ENCODE measurements at regions not wholly inside any gene's neighbourhood (a gene's known extent, or its start where the extent isn't known, plus 50 kb on each side); places are given as distances from the start of the nearest gene placed in this dataset.

DNA sequence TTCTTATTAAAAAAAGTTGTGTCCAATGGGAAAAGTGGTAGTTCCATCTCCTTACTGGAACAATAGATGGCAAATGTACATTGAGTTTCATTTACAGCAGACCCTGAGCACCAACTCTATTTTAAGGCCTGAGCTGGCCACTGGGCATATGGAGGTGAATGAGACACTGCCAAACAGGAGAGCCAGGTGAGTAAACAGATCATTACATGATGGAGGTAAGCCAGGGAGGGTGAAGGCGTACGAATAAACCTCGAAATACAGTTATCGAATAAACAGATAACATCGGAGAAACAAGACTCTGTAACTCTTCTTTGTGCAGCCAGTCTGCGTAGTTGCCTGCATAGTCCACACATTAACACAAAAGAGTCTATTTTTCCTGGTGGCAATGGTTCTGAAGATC, 446.4 kb upstream of the KLF4 start:
- Histone ChIP-seq H3K56ac (ENCODE audit: extremely low read depth, insufficient read depth, low read length) (no peak overlapping the region), H2AK5ac (ENCODE audit: low read depth, low read length) (no peak overlapping the region), H4K5ac (ENCODE audit: low read depth, low read length) (no peak overlapping the region), H3K18ac (ENCODE audit: low read depth, low read length) (no peak overlapping the region), H3K27me3 (ENCODE audit: control insufficient read depth, insufficient read depth, low read length) (no peaks in the 10 kb centered on the region; the same call in none of the 2 replicates), H3K4me3 (ENCODE audit: insufficient read depth, low read depth, low read length) (no peak overlapping the region), H3K79me1 (ENCODE audit: low read depth in 1 of 2, low read length in 2 of 2) (no peaks in the 10 kb centered on the region), H3K27ac (ENCODE audit: insufficient read depth, low read length) (no peak overlapping the region), H3K9me3 (ENCODE audit: control insufficient read depth, insufficient read depth, low read length) (no peaks in the 10 kb centered on the region), H3K9me1 (ENCODE audit: insufficient read depth, low read length) (no peaks in the 10 kb centered on the region), H2BK5ac (ENCODE audit: low read depth, low read length, poor library complexity, severe bottlenecking) (no peak overlapping the region), H2BK120ac (ENCODE audit: low read depth, low read length) (no peak overlapping the region), H3K9ac (ENCODE audit: low read depth, low read length) (no peak overlapping the region), H4K20me1 (ENCODE audit: insufficient read depth, low read length) (no peaks in the 10 kb centered on the region), H4K8ac (ENCODE audit: low read depth in 2 of 2, low read length in 2 of 2) (no peak overlapping the region), H3K23ac (ENCODE audit: low read depth, low read length) (no peak overlapping the region), H2AK9ac (replicated peaks; ENCODE audit: low read depth, low read length, poor library complexity) (no peak overlapping the region), H2BK15ac (ENCODE audit: low read depth, low read length) (no peak overlapping the region), H3K14ac (replicated peaks; ENCODE audit: low read depth, low read length) (no peak overlapping the region), H3K4me1 (ENCODE audit: control insufficient read depth, insufficient read depth, low read length) (peaks cover 16% of the 10 kb centered on the region), H3K36me3 (ENCODE audit: control insufficient read depth, insufficient read depth, low read length) (no peaks in the 10 kb centered on the region), H3K4ac (ENCODE audit: low read depth, low read length) (no peak overlapping the region), H3K4me2 (ENCODE audit: low read depth, low read length) (no peak overlapping the region), H2BK20ac (ENCODE audit: low read depth, low read length) (no peak overlapping the region), H4K91ac (ENCODE audit: insufficient read depth, low read depth, low read length) (no peak overlapping the region), H2AFZ (replicated peaks; ENCODE audit: low read length, poor library complexity) (no peak overlapping the region)
- intact Hi-C loops (cut with micrococcal nuclease) (no loop called here), in situ Hi-C loops (cut with MboI; ENCODE audit: low sequenced_read_pairs) (no loop called here), dilution Hi-C loops (cut with HindIII; ENCODE audit: low sequenced_read_pairs, unreplicated experiment) (no loop called here)
- CTCF ChIA-PET, result no interaction called here
- ATAC-seq (ENCODE audit: low read depth) (no peak), DNase-seq (no peak)
- WGBS, 2 experiments (ENCODE audit: extremely low coverage in 2 of 2, insufficient read length in 1 of 2), result no CpG with 5 or more reads among the region's 6 CpGs
- TF ChIP-seq MXI1 (IDR thresholded peaks at IDR 0.05; ENCODE audit: borderline replicate concordance, low read depth, low read length), result no peak
- TF ChIP-seq, protein P1, sequence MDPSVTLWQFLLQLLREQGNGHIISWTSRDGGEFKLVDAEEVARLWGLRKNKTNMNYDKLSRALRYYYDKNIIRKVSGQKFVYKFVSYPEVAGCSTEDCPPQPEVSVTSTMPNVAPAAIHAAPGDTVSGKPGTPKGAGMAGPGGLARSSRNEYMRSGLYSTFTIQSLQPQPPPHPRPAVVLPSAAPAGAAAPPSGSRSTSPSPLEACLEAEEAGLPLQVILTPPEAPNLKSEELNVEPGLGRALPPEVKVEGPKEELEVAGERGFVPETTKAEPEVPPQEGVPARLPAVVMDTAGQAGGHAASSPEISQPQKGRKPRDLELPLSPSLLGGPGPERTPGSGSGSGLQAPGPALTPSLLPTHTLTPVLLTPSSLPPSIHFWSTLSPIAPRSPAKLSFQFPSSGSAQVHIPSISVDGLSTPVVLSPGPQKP (IDR thresholded peaks at IDR 0.05; ENCODE audit: borderline replicate concordance, low read depth, low read length), result no peak
- no peak for TF ChIP-seq RAD21 (IDR thresholded peaks at IDR 0.05; ENCODE audit: low read length)
- no peak for TF ChIP-seq RCOR1 (IDR thresholded peaks at IDR 0.05; ENCODE audit: insufficient replicate concordance, low read length)
- no peak for TF ChIP-seq MAFK (IDR thresholded peaks at IDR 0.05; ENCODE audit: low read depth, low read length)
- TF ChIP-seq, protein P2, sequence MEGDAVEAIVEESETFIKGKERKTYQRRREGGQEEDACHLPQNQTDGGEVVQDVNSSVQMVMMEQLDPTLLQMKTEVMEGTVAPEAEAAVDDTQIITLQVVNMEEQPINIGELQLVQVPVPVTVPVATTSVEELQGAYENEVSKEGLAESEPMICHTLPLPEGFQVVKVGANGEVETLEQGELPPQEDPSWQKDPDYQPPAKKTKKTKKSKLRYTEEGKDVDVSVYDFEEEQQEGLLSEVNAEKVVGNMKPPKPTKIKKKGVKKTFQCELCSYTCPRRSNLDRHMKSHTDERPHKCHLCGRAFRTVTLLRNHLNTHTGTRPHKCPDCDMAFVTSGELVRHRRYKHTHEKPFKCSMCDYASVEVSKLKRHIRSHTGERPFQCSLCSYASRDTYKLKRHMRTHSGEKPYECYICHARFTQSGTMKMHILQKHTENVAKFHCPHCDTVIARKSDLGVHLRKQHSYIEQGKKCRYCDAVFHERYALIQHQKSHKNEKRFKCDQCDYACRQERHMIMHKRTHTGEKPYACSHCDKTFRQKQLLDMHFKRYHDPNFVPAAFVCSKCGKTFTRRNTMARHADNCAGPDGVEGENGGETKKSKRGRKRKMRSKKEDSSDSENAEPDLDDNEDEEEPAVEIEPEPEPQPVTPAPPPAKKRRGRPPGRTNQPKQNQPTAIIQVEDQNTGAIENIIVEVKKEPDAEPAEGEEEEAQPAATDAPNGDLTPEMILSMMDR (conservative IDR thresholded peaks at IDR 0.05; ENCODE audit: low read depth, low read length), result no peak
- no peak for TF ChIP-seq CEBPB (IDR thresholded peaks at IDR 0.05; ENCODE audit: low read depth, low read length)
- no peak for TF ChIP-seq BHLHE40 (IDR thresholded peaks at IDR 0.05; ENCODE audit: low read depth, low read length)
- TF ChIP-seq SMC3 (IDR thresholded peaks at IDR 0.05; ENCODE audit: low read depth, low read length), result no peak
- TF ChIP-seq MAZ (IDR thresholded peaks at IDR 0.05; ENCODE audit: borderline replicate concordance, low read depth, low read length), result no peak
- TF ChIP-seq FOS (IDR thresholded peaks at IDR 0.05; ENCODE audit: low read depth, low read length), result no peak
- TF ChIP-seq NFE2L2 (IDR thresholded peaks at IDR 0.05; ENCODE audit: low read depth, low read length), result no peak
- no peak for TF ChIP-seq RFX5 (IDR thresholded peaks at IDR 0.05; ENCODE audit: low read depth, low read length)
- no peak for TF ChIP-seq POLR2A (IDR thresholded peaks at IDR 0.05; ENCODE audit: low read depth, low read length)
- TF ChIP-seq CHD1 (IDR thresholded peaks at IDR 0.05; ENCODE audit: low read depth, low read length), result no peak
- TF ChIP-seq, protein P3, sequence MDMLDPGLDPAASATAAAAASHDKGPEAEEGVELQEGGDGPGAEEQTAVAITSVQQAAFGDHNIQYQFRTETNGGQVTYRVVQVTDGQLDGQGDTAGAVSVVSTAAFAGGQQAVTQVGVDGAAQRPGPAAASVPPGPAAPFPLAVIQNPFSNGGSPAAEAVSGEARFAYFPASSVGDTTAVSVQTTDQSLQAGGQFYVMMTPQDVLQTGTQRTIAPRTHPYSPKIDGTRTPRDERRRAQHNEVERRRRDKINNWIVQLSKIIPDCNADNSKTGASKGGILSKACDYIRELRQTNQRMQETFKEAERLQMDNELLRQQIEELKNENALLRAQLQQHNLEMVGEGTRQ (IDR thresholded peaks at IDR 0.05; ENCODE audit: low read depth, low read length), result no peak
- POLR2A ChIA-PET (ENCODE audit: unreplicated experiment), result no interaction called here
- BruUV-seq (replicated peaks), result no TSS peak
